ENCODE measurements at regions not wholly inside any gene's neighbourhood (a gene's known extent, or its start where the extent isn't known, plus 50 kb on each side); places are given as distances from the start of the nearest gene placed in this dataset.

DNA sequence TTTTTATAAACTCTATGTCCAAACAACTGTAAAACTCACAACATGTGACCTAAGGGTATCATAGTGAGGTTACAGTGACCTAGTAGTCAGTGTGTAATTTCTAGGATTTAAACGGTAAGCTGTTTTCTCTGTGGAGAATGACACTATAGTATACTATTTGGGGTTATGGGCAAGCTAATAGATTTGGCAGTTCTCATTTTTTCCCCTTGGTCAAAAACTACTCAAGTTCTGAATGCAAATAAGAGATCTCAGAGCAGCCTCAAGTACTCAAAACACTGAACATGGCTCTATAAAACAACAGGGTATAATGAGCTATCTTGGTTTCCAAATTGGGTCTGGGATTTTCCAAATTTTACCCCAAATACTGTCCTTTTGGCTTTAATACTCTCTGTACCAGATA lies 88.5 kb upstream of the HMCN1 start:
- H3K27ac ChIP-seq = peak overlapping the region; percentile 74
- TF ChIP-seq, protein P1, sequence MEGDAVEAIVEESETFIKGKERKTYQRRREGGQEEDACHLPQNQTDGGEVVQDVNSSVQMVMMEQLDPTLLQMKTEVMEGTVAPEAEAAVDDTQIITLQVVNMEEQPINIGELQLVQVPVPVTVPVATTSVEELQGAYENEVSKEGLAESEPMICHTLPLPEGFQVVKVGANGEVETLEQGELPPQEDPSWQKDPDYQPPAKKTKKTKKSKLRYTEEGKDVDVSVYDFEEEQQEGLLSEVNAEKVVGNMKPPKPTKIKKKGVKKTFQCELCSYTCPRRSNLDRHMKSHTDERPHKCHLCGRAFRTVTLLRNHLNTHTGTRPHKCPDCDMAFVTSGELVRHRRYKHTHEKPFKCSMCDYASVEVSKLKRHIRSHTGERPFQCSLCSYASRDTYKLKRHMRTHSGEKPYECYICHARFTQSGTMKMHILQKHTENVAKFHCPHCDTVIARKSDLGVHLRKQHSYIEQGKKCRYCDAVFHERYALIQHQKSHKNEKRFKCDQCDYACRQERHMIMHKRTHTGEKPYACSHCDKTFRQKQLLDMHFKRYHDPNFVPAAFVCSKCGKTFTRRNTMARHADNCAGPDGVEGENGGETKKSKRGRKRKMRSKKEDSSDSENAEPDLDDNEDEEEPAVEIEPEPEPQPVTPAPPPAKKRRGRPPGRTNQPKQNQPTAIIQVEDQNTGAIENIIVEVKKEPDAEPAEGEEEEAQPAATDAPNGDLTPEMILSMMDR (conservative IDR thresholded peaks at IDR 0.05) = no peak

DNA sequence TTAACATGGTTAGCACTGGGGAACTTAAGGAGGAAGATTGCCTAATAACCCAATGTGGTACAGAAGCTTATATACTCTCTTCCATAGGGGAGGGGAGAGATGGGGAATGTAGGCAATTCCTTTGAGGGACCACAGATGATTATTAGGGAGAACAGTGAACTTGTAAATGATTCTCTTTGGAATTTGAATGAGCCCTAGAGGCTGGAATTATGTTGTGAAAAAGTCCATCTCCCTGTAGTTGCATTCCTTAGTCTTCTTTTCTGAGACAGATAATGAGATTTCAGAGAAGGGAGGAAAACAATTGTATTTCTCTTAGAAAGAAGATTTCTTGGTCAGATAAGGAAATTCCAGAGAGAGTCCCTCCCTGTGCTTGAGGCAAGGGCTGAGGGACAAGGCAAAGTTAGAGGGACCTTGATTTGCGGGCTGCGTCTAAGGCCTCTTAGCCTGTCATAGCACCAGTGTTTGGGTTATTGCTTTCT lies 89.0 kb upstream of the HMCN1 start:
- TF ChIP-seq, protein P1 (conservative IDR thresholded peaks at IDR 0.05) = no peak

GRCh38 chr1:185644531-185644930 lies 89.7 kb upstream of the HMCN1 start:
- TF ChIP-seq, protein P1 (conservative IDR thresholded peaks at IDR 0.05) = no peak
- no peak overlapping the region; the same call in 1 of the 2 replicates for H3K27ac ChIP-seq

More for the DNA sequence above, 89.0 kb upstream of the HMCN1 start:
- peak overlapping the region; percentile 74 for H3K27ac ChIP-seq

GRCh38 chr1:185636848-185637247 lies 97.3 kb upstream of the HMCN1 start:
- TF ChIP-seq, protein P1 (conservative IDR thresholded peaks at IDR 0.05) = no peak
- H3K27ac ChIP-seq = no peak overlapping the region

DNA sequence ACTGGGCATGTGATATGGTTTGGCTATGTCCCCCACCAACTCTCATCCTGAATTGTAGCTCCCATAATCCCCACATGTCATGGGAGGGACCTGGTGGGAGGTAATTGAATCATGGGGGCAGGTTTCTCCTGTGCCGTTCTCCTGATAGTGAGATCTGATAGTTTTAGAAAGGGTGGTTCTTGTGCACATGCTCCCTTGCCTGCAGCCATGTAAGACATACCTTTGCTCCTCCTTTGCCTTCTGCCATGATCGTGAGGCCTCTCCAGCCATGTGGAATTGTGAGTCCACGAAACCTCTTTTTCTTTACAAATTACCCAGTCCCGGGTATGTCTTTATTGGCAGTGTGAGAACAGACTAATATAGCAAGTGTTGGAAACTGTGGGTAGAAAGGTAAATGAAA lies 99.5 kb upstream of the HMCN1 start:
- TF ChIP-seq, protein P1 (conservative IDR thresholded peaks at IDR 0.05) = no peak
- no peak overlapping the region for H3K27ac ChIP-seq

- no peak overlapping the region for H3K27ac ChIP-seq
- TF ChIP-seq, protein P1 (conservative IDR thresholded peaks at IDR 0.05) = no peak
These were observed 101.3 kb upstream of the HMCN1 start for GRCh38 chr1:185632659-185633423.

DNA sequence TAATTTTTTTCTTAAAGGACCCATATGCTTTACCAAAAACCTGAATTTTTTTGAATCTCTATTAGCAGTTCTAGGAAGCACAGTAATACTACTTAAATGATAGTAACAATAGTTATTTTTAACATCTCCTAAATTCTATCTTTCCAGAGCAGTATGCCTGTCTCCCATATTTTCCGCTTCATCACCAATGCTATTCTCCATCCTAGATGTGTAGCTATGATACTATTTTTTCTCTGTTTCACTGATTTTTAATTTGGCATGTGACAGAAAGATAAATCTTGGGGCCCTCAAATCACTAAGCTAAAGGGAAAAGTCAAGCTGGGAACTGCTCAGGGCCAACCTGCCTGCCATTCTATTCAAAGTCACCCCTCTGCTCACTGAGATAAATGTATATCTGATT lies 102.3 kb upstream of the HMCN1 start:
- TF ChIP-seq, protein P1 (conservative IDR thresholded peaks at IDR 0.05) = no peak
- H3K27ac ChIP-seq = no peak overlapping the region
